Rectal smooth muscle tissue (tissue), 1 donor: ENCODE measurements at regions not wholly inside any gene's neighbourhood (a gene's known extent, or its start where the extent isn't known, plus 50 kb on each side); places are given as distances from the start of the nearest gene placed in this dataset.

ENCODE experiments used
- H3K27ac ChIP-seq: one replicate; pipeline ENCODE4 v1.7.0; 2013; ENCODE audit warnings: low read depth, low read length, inconsistent platforms
- H3K27me3 ChIP-seq: one replicate; pipeline ENCODE4 v1.7.0; 2013; ENCODE audit warnings: low read length; ENCODE audit not compliant: control insufficient read depth, insufficient read depth
- H3K36me3 ChIP-seq: one replicate; pipeline ENCODE4 v1.7.0; 2013; ENCODE audit warnings: low read length; ENCODE audit not compliant: control insufficient read depth, insufficient read depth
- H3K4me1 ChIP-seq: one replicate; pipeline ENCODE4 v1.7.0; 2013; ENCODE audit warnings: low read length; ENCODE audit not compliant: control insufficient read depth, insufficient read depth
- H3K4me3 ChIP-seq: one replicate; pipeline ENCODE4 v1.7.0; 2013; ENCODE audit warnings: low read length
- H3K9ac ChIP-seq: one replicate; pipeline ENCODE4 v1.7.0; 2013; ENCODE audit warnings: low read length

DNA sequence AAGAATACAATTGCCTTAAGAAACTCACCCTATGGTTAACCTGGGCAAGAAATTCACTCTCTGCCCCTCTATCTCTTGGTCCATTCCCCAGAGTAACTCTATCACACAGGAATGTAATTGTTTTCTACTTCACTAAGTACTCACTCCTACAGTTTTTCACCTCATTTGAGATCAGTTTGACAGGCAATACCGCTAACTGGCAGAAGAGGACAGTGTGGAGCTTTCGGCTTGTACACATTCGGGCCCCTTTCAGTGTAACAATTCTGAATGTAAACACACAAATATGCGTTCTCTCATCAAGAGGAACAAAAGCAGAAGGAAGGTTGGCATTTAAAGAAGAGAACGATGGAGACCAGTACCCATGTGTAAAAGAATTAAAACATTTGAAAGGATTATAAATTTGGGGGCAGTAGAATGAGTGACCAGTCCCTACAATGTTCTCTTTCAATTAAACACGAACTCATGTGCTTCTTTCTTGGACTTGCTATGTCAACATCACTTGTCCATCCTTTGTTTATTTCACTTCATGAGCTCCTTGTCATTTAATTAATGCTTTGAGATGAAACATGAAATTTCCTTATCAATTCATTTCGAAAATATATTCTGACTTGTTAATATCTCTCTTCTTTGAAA, 188.5 kb upstream of the GRAMD2B start:
- Histone ChIP-seq H3K36me3 (no peaks in the 10 kb centered on the region), H3K9ac (no peak overlapping the region), H3K27me3 (no peaks in the 10 kb centered on the region), H3K27ac (no peak overlapping the region), H3K4me1 (no peaks in the 10 kb centered on the region), H3K4me3 (no peak overlapping the region)

DNA sequence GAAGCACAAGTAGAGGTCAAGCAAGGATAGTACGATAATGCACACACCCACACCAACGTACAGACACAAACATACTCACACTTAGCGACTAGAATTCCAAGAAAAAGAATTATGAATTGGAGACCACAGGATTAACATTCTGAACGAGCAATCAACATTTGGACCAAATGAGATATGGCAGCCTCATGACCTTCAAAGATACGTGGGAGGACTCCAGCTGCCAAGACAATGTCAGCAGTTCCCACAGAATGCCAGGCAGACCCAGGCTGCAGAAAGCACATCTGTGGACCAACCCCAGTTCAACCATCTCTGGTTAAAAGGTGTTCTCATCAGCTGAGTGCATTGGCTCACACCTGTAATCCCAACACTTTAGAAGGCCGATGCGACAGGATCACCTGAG, 187.6 kb upstream of the GRAMD2B start:
- no peaks in the 10 kb centered on the region for H3K27me3 ChIP-seq
- no peak overlapping the region for H3K9ac ChIP-seq
- no peaks in the 10 kb centered on the region for H3K4me1 ChIP-seq
- no peak overlapping the region for H3K4me3 ChIP-seq
- no peak overlapping the region for H3K27ac ChIP-seq
- H3K36me3 ChIP-seq, result no peaks in the 10 kb centered on the region

DNA sequence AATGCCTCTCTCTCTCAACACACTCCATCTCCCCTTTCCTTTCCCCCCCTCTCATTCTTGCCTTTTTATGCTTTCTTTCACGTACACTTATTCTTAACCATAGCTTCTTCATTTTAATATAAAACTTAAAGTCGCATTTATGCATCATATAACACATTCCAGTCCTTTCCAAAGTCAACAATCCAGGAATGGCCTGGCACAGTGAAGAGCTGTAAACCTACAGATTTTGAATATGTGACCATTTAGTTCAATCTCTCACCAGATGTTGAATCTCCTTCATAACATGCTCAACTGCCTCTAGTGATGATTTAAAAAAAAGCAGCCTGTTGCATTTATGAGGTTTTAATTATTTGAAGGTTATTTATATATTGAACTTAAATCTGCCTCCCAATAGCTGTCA, 186.2 kb upstream of the GRAMD2B start:
- Histone ChIP-seq H3K36me3 (no peaks in the 10 kb centered on the region), H3K4me3 (no peak overlapping the region), H3K4me1 (no peaks in the 10 kb centered on the region), H3K27me3 (no peaks in the 10 kb centered on the region), H3K9ac (no peak overlapping the region), H3K27ac (no peak overlapping the region)

DNA sequence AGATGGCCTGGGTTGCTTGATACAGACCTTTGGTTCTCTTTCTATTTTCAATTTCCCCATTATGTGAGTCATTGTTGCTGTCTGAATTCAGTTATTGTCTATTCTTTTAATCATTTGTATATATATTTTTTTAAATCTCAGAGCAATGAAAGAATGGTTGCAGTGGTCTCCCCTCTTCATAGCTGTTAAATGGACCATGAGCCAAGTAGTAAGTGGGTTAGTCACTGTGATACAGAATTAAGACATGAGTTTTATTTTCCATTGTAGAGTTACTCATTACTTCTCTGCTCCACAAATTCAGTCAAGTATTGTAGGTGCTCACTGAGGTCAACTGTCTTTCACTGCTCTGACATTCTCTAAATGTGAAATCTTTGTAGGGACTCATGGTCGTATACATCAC, 174.6 kb upstream of the GRAMD2B start:
- Histone ChIP-seq H3K4me1 (no peaks in the 10 kb centered on the region), H3K36me3 (no peaks in the 10 kb centered on the region), H3K9ac (no peak overlapping the region), H3K27me3 (no peaks in the 10 kb centered on the region), H3K27ac (no peak overlapping the region), H3K4me3 (no peak overlapping the region)

DNA sequence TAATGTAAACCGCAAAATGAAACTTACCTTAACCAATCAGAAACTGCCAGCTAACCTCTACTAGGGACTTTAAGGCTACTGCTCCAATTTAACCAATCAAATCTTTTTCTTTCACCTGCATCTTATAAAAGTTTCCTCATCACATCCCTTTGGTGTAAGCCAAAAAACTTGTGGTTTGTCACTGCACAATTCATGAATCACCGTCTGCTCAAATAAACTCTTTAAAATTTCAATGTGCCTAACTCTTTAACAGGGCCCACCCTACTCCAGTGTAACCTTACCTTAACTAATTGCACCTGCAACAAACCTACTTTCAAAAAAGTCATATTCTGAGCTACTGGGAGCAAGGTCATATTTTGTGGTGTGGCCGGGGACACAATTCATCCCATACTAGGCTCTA, 172.2 kb upstream of the GRAMD2B start:
- Histone ChIP-seq H3K9ac (no peak overlapping the region), H3K27ac (no peak overlapping the region), H3K4me1 (no peaks in the 10 kb centered on the region), H3K27me3 (no peaks in the 10 kb centered on the region), H3K36me3 (no peaks in the 10 kb centered on the region), H3K4me3 (no peak overlapping the region)

DNA sequence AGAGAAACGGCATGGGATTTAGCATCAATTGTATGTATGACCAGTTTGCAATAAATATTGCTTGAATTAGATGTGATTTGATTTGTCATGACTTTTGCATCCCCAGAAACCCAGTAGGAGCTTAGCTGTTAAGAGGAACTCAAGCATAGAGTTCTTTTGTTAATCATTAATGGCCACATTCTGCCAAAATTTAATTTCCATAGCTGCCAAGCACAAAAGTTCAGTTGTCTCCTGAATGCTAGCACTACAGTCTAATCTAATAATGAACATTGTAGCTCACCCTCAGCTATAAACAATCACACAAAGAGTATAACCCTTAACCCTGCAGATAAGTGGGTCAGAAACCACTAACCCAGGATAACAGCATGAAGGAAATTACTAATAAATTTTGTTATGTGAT, 169.8 kb upstream of the GRAMD2B start:
- Histone ChIP-seq H3K27ac (no peak overlapping the region), H3K4me3 (no peak overlapping the region), H3K9ac (no peak overlapping the region), H3K27me3 (no peaks in the 10 kb centered on the region), H3K36me3 (no peaks in the 10 kb centered on the region), H3K4me1 (no peaks in the 10 kb centered on the region)

DNA sequence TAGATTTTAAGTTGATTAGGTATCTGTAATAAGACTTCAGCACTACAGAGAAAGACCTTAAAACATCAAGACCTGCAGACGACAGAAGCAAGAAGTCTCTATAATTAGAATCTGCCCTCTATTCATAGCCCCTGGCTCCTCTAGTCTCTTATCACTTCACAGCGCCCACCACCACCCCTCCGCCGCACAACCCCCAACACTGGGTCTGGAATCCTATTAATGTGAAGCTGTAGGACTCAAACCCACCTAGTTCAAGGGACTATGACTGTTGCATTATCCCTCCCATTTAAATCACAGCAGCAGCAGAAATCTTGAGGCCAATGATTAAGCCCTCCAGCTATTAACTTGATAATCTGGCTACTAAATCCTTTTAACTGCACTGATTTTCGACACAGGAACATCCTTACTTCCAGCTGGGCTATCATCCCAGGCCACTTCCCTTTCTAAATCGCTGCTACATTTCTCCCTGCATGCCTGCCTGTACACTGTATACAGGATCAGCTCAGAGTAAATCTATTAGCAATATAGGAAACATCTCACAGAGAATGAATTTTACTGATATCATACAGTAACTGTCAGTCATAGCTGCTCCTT, 159.5 kb upstream of the GRAMD2B start:
- no peak overlapping the region for H3K4me3 ChIP-seq
- H3K36me3 ChIP-seq, result no peaks in the 10 kb centered on the region
- no peaks in the 10 kb centered on the region for H3K27me3 ChIP-seq
- H3K9ac ChIP-seq, result no peak overlapping the region
- no peaks in the 10 kb centered on the region for H3K4me1 ChIP-seq
- H3K27ac ChIP-seq, result no peak overlapping the region

DNA sequence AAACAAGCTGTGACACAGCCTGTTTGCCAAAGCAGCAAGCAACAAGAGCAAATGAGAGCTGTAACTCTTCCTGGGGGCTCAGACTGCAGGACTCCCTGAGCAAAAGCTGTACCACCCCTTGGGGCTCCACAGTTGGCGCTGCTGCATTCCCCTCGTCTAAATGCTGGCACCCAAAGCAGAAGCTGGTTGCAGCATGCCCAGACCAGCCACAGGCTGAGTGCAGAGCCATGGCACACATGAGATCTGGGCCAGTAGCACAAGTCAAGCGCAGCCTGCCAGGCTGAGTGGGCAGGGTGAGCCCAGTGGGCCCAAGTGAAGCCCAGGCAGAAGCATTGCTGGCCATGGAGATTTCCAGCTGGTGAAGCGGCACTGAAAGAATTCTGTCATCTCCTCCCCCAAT, 157.3 kb upstream of the GRAMD2B start:
- no peak overlapping the region for H3K27ac ChIP-seq
- H3K4me3 ChIP-seq, result no peak overlapping the region
- H3K27me3 ChIP-seq, result no peaks in the 10 kb centered on the region
- no peaks in the 10 kb centered on the region for H3K4me1 ChIP-seq
- no peaks in the 10 kb centered on the region for H3K36me3 ChIP-seq
- H3K9ac ChIP-seq, result no peak overlapping the region

DNA sequence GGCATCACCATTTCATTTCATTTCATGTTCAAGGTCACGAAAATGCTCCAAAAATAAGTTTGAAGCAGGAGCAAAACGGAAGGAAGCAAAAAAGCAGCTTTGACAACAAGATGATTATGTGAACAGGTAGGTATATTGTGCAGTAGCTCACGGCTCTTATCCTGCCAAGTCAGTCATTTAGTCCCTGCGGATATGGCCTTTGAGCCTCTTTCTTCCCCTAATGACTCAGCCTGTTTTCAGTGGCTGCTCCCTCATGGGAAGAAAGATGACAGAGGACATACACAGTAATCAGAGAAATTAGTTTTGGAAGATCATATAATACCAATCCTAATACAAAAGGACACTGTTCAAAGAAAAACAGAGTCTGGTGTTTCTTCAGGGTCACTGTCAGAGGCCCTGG, 155.8 kb upstream of the GRAMD2B start:
- Histone ChIP-seq H3K4me1 (no peaks in the 10 kb centered on the region), H3K36me3 (no peaks in the 10 kb centered on the region), H3K27ac (no peak overlapping the region), H3K27me3 (no peaks in the 10 kb centered on the region), H3K4me3 (no peak overlapping the region), H3K9ac (no peak overlapping the region)

DNA sequence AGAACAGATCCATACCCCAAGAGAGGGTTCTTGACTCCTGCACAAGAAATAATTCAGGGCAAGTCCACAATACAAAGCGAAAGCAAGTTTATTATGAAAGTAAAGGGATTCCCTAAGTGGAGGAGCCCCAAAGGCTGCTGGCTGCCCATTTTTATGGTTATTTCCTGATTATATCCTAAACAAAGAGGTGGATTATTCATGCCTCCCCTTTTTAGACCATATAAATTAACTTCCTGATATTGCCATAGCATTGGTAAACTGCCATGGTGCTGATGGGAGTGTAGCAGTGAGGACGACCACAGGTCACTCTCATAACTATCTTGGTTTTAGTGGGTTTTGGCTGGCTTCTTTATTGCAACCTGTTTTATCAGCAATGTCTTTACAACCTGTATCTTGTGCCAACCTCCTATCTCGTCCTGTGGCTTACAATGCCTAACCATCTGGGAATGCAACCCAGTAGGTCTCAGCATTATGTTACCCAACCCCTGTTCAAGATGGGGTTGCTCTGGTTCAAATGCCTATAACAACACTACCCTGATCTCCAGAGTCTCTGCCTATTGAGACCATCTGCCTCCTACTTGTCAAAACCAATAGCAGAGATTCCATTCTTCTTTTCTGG, 154.4 kb upstream of the GRAMD2B start:
- Histone ChIP-seq H3K27ac (no peak overlapping the region), H3K9ac (no peak overlapping the region), H3K4me1 (no peaks in the 10 kb centered on the region), H3K27me3 (no peaks in the 10 kb centered on the region), H3K36me3 (no peaks in the 10 kb centered on the region), H3K4me3 (no peak overlapping the region)

DNA sequence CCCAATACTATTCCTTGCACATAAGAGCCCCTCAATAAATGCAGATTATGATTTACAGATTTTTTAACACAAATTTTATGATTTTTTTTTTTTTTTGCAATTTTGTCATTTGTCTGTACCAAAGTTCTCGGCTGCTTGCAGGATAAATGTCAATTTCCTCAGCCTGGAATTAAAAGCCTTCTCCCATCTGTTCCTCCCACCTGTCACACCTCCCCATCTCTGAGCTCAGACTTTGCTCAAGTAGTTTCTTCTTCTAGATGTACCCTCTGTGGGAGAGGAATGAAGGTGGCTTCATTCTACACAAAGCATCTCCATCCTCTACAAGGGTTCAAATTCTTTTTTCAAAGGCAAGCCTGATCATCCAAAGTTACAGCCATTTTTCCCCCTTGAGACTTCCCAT, 153.7 kb upstream of the GRAMD2B start:
- H3K27ac ChIP-seq, result no peak overlapping the region
- no peaks in the 10 kb centered on the region for H3K36me3 ChIP-seq
- no peaks in the 10 kb centered on the region for H3K27me3 ChIP-seq
- H3K4me1 ChIP-seq, result no peaks in the 10 kb centered on the region
- H3K9ac ChIP-seq, result no peak overlapping the region
- H3K4me3 ChIP-seq, result no peak overlapping the region

DNA sequence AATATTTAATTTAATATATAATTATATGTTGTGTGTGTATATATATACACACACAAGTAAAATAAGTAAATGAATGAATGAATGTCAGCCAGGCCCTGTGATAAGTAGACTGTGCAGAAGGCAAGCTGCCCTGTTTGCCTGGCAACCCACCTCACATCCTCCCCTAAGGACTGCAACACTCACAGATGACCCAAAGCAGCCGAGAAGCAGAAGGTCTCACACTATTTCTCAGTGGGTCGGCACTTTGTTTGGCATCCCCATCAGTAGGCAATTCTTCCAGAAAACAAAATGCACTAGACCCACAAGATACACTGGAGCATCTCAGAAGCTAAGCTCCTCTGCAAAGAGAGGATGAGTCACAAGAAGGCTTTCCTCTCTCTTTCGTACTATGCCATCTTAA, 152.1 kb upstream of the GRAMD2B start:
- Histone ChIP-seq H3K27me3 (no peaks in the 10 kb centered on the region), H3K4me1 (no peaks in the 10 kb centered on the region)

More for the DNA sequence above, 152.1 kb upstream of the GRAMD2B start:
- H3K36me3 ChIP-seq, result no peaks in the 10 kb centered on the region
- H3K4me3 ChIP-seq, result no peak overlapping the region
- no peak overlapping the region for H3K9ac ChIP-seq
- H3K27ac ChIP-seq, result no peak overlapping the region
